HepG2 (cell line): ENCODE measurements at regions not wholly inside any gene's neighbourhood (a gene's known extent, or its start where the extent isn't known, plus 50 kb on each side); places are given as distances from the start of the nearest gene placed in this dataset.

Source experiments
- ATAC-seq: fragments of 200-7000 bp; cut with Tn5 transposase; 3 replicates; pipeline ENCODE4 v1.9.1; 2020; ENCODE audit warnings: mild to moderate bottlenecking, moderate library complexity
- BruUV-seq: library from RNA; stranded (reverse); fragments of 400-500 nt; replicated peaks from 2 replicates; lab custom pipeline; 2021; lab: Mats Ljungman, UMichigan
- CTCF ChIA-PET: fragments of 300-600 bp; formaldehyde crosslinking; extraction: SDS; loops from one replicate; lab custom pipeline; 2021; ENCODE audit warnings: low total read pairs, inconsistent platforms, low intra/inter-chr PET ratio; lab: Yijun Ruan, JAX
- POLR2A ChIA-PET: fragments of 350-600 bp; sonication (Branson Sonifier 250); formaldehyde crosslinking; loops from one replicate; lab custom pipeline; 2020; ENCODE audit warnings: antibody characterized with exemption, inconsistent platforms; lab: Yijun Ruan, JAX
- DNase-seq: peaks from one replicate; pipeline ENCODE4 v3.0.0-alpha.2; 2015; ENCODE audit warnings: low spot score
- FAIRE-seq: peaks from 3 replicates; lab custom pipeline; 2011; peaks lifted over from hg19 to GRCh38; lab: Jason Lieb, UNC
- H2AFZ ChIP-seq: one replicate; pipeline ENCODE4 v1.6.1; 2011; ENCODE audit warnings: low read length, inconsistent platforms
- H3K27ac ChIP-seq: fragments of 300-600 bp; 3 replicates; pipeline ENCODE4 v1.8.0; 2011; ENCODE audit warnings: mixed run types, mild to moderate bottlenecking, mixed read lengths, low read length, inconsistent platforms; ENCODE audit not compliant: insufficient read depth; ENCODE audit errors: extremely low read length
- H3K27me3 ChIP-seq, 2 experiments: fragments of 200-600 bp in 1 of 2; 2 replicates in 1 of 2; 3 replicates in 1 of 2; pipeline versions ENCODE4 v1.6.0 to v1.8.0; 2011; ENCODE audit warnings: low read length in 2 of 2, mild to moderate bottlenecking in 2 of 2, moderate library complexity in 2 of 2, inconsistent platforms in 1 of 2; ENCODE audit not compliant: insufficient read depth in 2 of 2, control insufficient read depth in 1 of 2
- H3K36me3 ChIP-seq, 2 experiments: fragments of 200-600 bp in 1 of 2; replicated peaks in 1 of 2; 2 replicates in 1 of 2; 3 replicates in 1 of 2; pipeline versions ENCODE4 v1.5.1 to v1.8.0; 2011; ENCODE audit warnings: low read length in 2 of 2, inconsistent platforms in 1 of 2; ENCODE audit not compliant: insufficient read depth in 2 of 2, control insufficient read depth in 1 of 2
- H3K4me1 ChIP-seq: 2 replicates; pipeline ENCODE4 v1.5.1; 2012; ENCODE audit warnings: low read length, inconsistent platforms; ENCODE audit not compliant: insufficient read depth
- H3K4me2 ChIP-seq: 2 replicates; pipeline ENCODE4 v1.6.0; 2011; ENCODE audit warnings: low read depth, low read length, inconsistent platforms
- H3K4me3 ChIP-seq, 3 experiments: fragments of 200-600 bp in 1 of 3; sonication (generic), shearing (Covaris generic) in 1 of 3; replicated peaks in 1 of 3; 2 replicates each; pipeline ENCODE4 v1.5.1; 2011 to 2016; ENCODE audit warnings: low read length in 3 of 3, inconsistent platforms in 2 of 3, low read depth in 2 of 3, mild to moderate bottlenecking in 2 of 3, control low read depth in 1 of 3, mixed read lengths in 1 of 3; ENCODE audit not compliant: insufficient read depth in 1 of 3
- H3K79me2 ChIP-seq: one replicate; pipeline ENCODE4 v1.6.1; 2011; ENCODE audit warnings: low read length, inconsistent platforms; ENCODE audit not compliant: insufficient read depth
- H3K9ac ChIP-seq: 2 replicates; pipeline ENCODE4 v1.6.0; 2011; ENCODE audit warnings: mild to moderate bottlenecking, low read depth, low read length, inconsistent platforms; ENCODE audit not compliant: insufficient read depth
- H3K9me3 ChIP-seq: 2 replicates; pipeline ENCODE4 v1.5.1; 2012; ENCODE audit warnings: mild to moderate bottlenecking, low read length
- H4K20me1 ChIP-seq: 2 replicates; pipeline ENCODE4 v1.6.0; 2011; ENCODE audit warnings: inconsistent platforms, mild to moderate bottlenecking, low read length, moderate library complexity; ENCODE audit not compliant: insufficient read depth
- CENPX ChIP-seq: sonication (generic); formaldehyde crosslinking; IDR thresholded peaks from 2 replicates; pipeline ENCODE4 v1.9.0; 2021; ENCODE audit warnings: mild to moderate bottlenecking, missing genetic modification reagents, moderate library complexity
- HDAC1 ChIP-seq: sonication (generic); formaldehyde crosslinking; IDR thresholded peaks from 2 replicates; pipeline ENCODE4 v1.5.1; 2020; ENCODE audit warnings: mild to moderate bottlenecking, missing genetic modification reagents
- NFIB ChIP-seq: sonication (generic); formaldehyde crosslinking; IDR thresholded peaks from 2 replicates; pipeline ENCODE4 v1.9.0; 2021; ENCODE audit warnings: missing genetic modification reagents, mild to moderate bottlenecking, borderline replicate concordance
- PRPF4 ChIP-seq: fragments of 200-400 bp; formaldehyde crosslinking; IDR thresholded peaks from 2 replicates; pipeline ENCODE4 v1.6.1; 2016; ENCODE audit warnings: low read length, low read depth; ENCODE audit not compliant: poor library complexity, severe bottlenecking
- RBFOX2 ChIP-seq: fragments of 200-400 bp; formaldehyde crosslinking; IDR thresholded peaks from 2 replicates; pipeline ENCODE4 v1.6.1; 2017; ENCODE audit warnings: low read depth, mild to moderate bottlenecking, low read length
- SCMH1 ChIP-seq: sonication (generic); formaldehyde crosslinking; IDR thresholded peaks from 2 replicates; pipeline ENCODE4 v1.9.0; 2021; ENCODE audit warnings: missing genetic modification reagents, mild to moderate bottlenecking, borderline replicate concordance
- YEATS4 ChIP-seq: sonication (generic); formaldehyde crosslinking; IDR thresholded peaks from 2 replicates; pipeline ENCODE4 v1.4.0; 2020; ENCODE audit warnings: missing genetic modification reagents, borderline replicate concordance
- ZNF264 ChIP-seq: sonication (generic); formaldehyde crosslinking; IDR thresholded peaks from 2 replicates; pipeline ENCODE4 v1.4.0; 2020; ENCODE audit warnings: missing genetic modification reagents
- ZNF383 ChIP-seq: sonication (generic); formaldehyde crosslinking; IDR thresholded peaks from 2 replicates; pipeline ENCODE4 v1.4.0; 2020; ENCODE audit warnings: missing genetic modification reagents, mild to moderate bottlenecking, borderline replicate concordance
- ZNF607 ChIP-seq: sonication (generic); formaldehyde crosslinking; IDR thresholded peaks from 2 replicates; pipeline ENCODE4 v1.5.1; 2020; ENCODE audit warnings: missing genetic modification reagents, mild to moderate bottlenecking, borderline replicate concordance
- ZNF672 ChIP-seq: sonication (generic); formaldehyde crosslinking; IDR thresholded peaks from 2 replicates; pipeline ENCODE4 v1.8.1; 2022; ENCODE audit warnings: missing genetic modification reagents
- WGBS: methylation state at CpG from one replicate; pipeline ENCODE4 v1.1.6; 2017; ENCODE audit warnings: low lambda C conversion rate; 5-methylcytosine and 5-hydroxymethylcytosine counted together
- in situ Hi-C: cut with HindIII; loops from 2 replicates; pipeline ENCODE4 v1.10.0; 2017; ENCODE audit warnings: low pct_unique_long_range_greater_than_20kb; ENCODE audit not compliant: extremely low pct_ligation_motif_present
- intact Hi-C: fragments of 100-400 bp; cut with micrococcal nuclease; formaldehyde crosslinking; loops from one replicate; pipeline ENCODE4 v1.10.0; 2022; ENCODE audit not compliant: unreplicated experiment
- TF ChIP-seq, protein P1 (sequence below): sonication (generic); formaldehyde crosslinking; IDR thresholded peaks from 2 replicates; pipeline ENCODE4 v1.4.0; 2020; ENCODE audit warnings: mild to moderate bottlenecking, missing genetic modification reagents, borderline replicate concordance
- TF ChIP-seq, protein P2 (sequence below): sonication (generic); formaldehyde crosslinking; conservative IDR thresholded peaks from 2 replicates; pipeline ENCODE4 v1.8.1; 2023; ENCODE audit warnings: missing genetic modification reagents
- TF ChIP-seq, protein P3 (sequence below): sonication (generic); formaldehyde crosslinking; IDR thresholded peaks from 2 replicates; pipeline ENCODE4 v1.9.0; 2021; ENCODE audit warnings: mild to moderate bottlenecking, missing genetic modification reagents

DNA sequence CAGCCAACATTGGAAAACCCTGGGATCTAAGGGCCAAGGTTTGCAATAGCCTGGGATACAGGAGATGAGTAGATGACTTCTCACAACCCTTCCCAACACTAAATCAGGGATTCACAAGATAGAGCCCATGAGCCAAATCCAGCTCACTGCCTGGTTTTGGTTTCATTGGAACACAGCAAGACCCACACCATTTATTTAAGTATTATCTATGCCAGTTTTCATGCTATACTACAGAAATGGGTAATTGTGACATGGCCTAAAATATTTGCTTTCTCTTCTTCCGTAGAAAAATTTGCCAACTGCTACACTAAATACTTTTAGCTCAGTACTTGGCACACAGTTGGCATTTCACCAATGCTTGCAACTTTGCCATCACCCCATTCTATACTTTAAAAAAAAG, 132.0 kb upstream of the LMCD1 start (continued):
- TF ChIP-seq, protein P1, sequence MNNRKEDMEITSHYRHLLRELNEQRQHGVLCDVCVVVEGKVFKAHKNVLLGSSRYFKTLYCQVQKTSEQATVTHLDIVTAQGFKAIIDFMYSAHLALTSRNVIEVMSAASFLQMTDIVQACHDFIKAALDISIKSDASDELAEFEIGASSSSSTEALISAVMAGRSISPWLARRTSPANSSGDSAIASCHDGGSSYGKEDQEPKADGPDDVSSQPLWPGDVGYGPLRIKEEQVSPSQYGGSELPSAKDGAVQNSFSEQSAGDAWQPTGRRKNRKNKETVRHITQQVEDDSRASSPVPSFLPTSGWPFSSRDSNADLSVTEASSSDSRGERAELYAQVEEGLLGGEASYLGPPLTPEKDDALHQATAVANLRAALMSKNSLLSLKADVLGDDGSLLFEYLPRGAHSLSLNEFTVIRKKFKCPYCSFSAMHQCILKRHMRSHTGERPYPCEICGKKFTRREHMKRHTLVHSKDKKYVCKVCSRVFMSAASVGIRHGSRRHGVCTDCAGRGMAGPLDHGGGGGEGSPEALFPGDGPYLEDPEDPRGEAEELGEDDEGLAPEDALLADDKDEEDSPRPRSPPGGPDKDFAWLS (CRISPR knock-in tag), result no peak
- TF ChIP-seq YEATS4 (CRISPR knock-in tag) (no peak), PRPF4 (no peak), SCMH1 (CRISPR knock-in tag) (no peak), ZNF264 (CRISPR knock-in tag) (no peak)

DNA sequence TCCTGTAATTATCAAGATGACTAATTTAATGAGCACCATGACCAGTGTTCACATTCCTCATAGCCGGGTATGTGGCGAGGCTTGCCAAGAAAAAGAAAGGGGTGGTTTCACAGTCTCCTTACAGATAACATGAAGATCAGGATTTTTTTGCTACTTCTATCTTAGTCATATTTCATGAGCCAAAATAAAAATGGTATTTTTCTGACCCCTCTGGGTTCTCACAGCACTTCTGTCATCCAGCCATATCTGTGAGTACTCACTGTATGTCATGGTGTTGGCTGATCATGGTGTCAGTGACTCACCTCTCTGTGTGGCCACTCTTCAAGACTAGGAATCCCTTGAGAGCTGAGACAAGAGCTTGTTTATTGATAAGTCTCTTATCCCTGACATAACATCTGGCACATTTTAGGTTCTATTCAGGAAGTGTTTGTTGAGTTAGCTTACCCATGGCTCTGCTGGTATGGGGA, 130.5 kb upstream of the LMCD1 start:
- H3K79me2 ChIP-seq, result no peaks in the 10 kb centered on the region
- no peaks in the 10 kb centered on the region for H4K20me1 ChIP-seq
- no TSS peak for BruUV-seq
- no peak for FAIRE-seq
- POLR2A ChIA-PET, result no interaction called here
- no peak overlapping the region for H2AFZ ChIP-seq
- no peaks in the 10 kb centered on the region for H3K36me3 ChIP-seq
- DNase-seq, result no peak
- CTCF ChIA-PET, result no interaction called here
- H3K9ac ChIP-seq, result no peak overlapping the region
- no peaks in the 10 kb centered on the region for H3K27me3 ChIP-seq
- no peaks in the 10 kb centered on the region for H3K9me3 ChIP-seq
- ATAC-seq, result no peak
- intact Hi-C loops (no loop called here), in situ Hi-C loops (no loop called here)
- H3K27ac ChIP-seq, result no peak overlapping the region
- H3K4me1 ChIP-seq, result peaks cover 27% of the 10 kb centered on the region
- WGBS, result 84% methylated on average over 2 of the region's 2 CpGs
- no peak overlapping the region for H3K4me3 ChIP-seq
- no peak overlapping the region for H3K4me2 ChIP-seq
- TF ChIP-seq ZNF672 (CRISPR knock-in tag) (no peak), CENPX (CRISPR knock-in tag) (no peak), ZNF383 (CRISPR knock-in tag) (no peak), RBFOX2 (no peak), ZNF607 (CRISPR knock-in tag) (no peak), NFIB (no peak), HDAC1 (CRISPR knock-in tag) (no peak)
- TF ChIP-seq, protein P2, sequence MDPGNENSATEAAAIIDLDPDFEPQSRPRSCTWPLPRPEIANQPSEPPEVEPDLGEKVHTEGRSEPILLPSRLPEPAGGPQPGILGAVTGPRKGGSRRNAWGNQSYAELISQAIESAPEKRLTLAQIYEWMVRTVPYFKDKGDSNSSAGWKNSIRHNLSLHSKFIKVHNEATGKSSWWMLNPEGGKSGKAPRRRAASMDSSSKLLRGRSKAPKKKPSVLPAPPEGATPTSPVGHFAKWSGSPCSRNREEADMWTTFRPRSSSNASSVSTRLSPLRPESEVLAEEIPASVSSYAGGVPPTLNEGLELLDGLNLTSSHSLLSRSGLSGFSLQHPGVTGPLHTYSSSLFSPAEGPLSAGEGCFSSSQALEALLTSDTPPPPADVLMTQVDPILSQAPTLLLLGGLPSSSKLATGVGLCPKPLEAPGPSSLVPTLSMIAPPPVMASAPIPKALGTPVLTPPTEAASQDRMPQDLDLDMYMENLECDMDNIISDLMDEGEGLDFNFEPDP (CRISPR knock-in tag), result no peak
- TF ChIP-seq, protein P3, sequence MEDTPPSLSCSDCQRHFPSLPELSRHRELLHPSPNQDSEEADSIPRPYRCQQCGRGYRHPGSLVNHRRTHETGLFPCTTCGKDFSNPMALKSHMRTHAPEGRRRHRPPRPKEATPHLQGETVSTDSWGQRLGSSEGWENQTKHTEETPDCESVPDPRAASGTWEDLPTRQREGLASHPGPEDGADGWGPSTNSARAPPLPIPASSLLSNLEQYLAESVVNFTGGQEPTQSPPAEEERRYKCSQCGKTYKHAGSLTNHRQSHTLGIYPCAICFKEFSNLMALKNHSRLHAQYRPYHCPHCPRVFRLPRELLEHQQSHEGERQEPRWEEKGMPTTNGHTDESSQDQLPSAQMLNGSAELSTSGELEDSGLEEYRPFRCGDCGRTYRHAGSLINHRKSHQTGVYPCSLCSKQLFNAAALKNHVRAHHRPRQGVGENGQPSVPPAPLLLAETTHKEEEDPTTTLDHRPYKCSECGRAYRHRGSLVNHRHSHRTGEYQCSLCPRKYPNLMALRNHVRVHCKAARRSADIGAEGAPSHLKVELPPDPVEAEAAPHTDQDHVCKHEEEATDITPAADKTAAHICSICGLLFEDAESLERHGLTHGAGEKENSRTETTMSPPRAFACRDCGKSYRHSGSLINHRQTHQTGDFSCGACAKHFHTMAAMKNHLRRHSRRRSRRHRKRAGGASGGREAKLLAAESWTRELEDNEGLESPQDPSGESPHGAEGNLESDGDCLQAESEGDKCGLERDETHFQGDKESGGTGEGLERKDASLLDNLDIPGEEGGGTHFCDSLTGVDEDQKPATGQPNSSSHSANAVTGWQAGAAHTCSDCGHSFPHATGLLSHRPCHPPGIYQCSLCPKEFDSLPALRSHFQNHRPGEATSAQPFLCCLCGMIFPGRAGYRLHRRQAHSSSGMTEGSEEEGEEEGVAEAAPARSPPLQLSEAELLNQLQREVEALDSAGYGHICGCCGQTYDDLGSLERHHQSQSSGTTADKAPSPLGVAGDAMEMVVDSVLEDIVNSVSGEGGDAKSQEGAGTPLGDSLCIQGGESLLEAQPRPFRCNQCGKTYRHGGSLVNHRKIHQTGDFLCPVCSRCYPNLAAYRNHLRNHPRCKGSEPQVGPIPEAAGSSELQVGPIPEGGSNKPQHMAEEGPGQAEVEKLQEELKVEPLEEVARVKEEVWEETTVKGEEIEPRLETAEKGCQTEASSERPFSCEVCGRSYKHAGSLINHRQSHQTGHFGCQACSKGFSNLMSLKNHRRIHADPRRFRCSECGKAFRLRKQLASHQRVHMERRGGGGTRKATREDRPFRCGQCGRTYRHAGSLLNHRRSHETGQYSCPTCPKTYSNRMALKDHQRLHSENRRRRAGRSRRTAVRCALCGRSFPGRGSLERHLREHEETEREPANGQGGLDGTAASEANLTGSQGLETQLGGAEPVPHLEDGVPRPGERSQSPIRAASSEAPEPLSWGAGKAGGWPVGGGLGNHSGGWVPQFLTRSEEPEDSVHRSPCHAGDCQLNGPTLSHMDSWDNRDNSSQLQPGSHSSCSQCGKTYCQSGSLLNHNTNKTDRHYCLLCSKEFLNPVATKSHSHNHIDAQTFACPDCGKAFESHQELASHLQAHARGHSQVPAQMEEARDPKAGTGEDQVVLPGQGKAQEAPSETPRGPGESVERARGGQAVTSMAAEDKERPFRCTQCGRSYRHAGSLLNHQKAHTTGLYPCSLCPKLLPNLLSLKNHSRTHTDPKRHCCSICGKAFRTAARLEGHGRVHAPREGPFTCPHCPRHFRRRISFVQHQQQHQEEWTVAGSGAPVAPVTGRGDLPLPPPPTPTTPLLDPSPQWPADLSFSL, result no peak
